ENCODE measurements at regions not wholly inside any gene's neighbourhood (a gene's known extent, or its start where the extent isn't known, plus 50 kb on each side); places are given as distances from the start of the nearest gene placed in this dataset.
A peak's percentile ranks its signal among the peaks of the same experiment; 100 is the strongest.
"Not testable (repeated sequence)": the region's sequence is repeated elsewhere in the genome, so short reads cannot be mapped to it uniquely, and the experiment has no call there.

GRCh38 chr18:44325903-44326635, 354.6 kb upstream of the SETBP1 start:
- DNase-seq (ENCODE audit: low spot score) = peak; percentile 5

GRCh38 chr18:44331656-44332570, 348.8 kb upstream of the SETBP1 start:
- DNase-seq (ENCODE audit: low spot score) = no peak

GRCh38 chr18:44341759-44342158, 338.9 kb upstream of the SETBP1 start:
- no peak for DNase-seq (ENCODE audit: low spot score)

DNA sequence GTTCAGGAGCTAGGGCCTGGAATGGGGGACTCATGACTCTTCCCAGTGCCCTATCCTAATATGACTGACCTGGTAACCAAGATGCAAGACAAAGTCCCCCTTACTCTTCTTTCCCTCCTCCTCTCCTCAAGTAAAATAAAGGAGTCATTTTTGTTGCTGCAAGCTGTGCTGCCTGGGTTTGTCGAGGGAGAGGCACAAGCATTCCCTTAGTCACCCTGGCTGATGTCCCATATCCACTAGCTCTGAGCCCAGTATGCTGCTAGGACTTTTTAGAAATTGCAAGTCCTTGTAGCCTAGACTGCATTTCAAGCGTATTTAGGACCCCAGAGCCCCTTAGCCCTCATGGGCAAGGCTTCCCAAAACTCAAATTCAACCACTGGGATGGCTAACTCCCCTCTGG, 338.5 kb upstream of the SETBP1 start:
- DNase-seq (ENCODE audit: low spot score) = no peak

GRCh38 chr18:44342946-44343345, 337.7 kb upstream of the SETBP1 start:
- no peak for DNase-seq (ENCODE audit: low spot score)

- no peak for DNase-seq (ENCODE audit: low spot score)
Observed at GRCh38 chr18:44343570-44343969, 337.1 kb upstream of the SETBP1 start.

- no peak for DNase-seq (ENCODE audit: low spot score)
Observed at GRCh38 chr18:44356566-44357157, 324.0 kb upstream of the SETBP1 start.

- no peak for DNase-seq (ENCODE audit: low spot score)
Observed at GRCh38 chr18:44358402-44358801, 322.3 kb upstream of the SETBP1 start.

DNA sequence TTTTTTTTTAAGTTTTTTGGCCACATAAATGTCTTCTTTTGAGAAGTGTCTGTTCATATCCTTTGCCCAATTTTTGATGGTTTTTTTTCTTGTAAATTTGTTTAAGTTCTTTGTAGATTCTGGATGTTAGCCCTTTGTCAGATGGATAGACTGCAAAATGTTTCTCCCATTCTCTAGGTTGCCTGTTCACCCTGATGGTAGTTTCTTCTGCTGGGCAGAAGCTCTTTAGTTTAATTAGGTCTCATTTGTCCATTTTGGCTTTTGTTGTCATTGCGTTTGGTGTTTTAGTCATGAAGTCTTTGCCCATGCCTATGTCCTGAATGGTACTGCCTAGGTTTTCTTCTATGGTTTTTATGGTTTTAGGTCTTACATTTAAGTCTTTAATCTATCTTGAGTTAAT, 320.9 kb upstream of the SETBP1 start:
- DNase-seq (ENCODE audit: low spot score) = not testable (repeated sequence)

GRCh38 chr18:44362213-44362612, 318.5 kb upstream of the SETBP1 start:
- not testable (repeated sequence) for DNase-seq (ENCODE audit: low spot score)

DNA sequence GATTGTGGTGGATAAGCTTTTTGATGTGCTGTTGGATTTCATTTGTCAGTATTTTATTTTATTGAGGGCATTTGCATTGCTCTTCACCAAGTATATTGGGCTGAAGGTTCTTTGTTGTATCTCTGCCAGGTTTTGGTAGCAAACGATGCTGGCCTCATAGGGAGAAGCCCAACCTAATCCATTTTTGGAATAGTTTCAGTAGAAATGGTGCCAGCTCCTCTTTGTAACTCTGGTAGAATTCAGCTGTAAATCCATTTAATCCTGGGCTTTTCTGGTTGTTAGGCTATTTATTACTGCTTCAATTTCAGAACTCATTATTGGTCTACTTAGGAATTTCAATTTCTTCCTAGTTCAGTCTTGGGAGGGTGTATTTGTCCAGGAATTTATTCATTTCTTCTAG, 309.8 kb upstream of the SETBP1 start:
- no peak for DNase-seq (ENCODE audit: low spot score)

- DNase-seq (ENCODE audit: low spot score) = no peak
Observed at GRCh38 chr18:44374966-44375365, 305.7 kb upstream of the SETBP1 start.

- no peak for DNase-seq (ENCODE audit: low spot score)
Observed at GRCh38 chr18:44386401-44386800, 294.3 kb upstream of the SETBP1 start.

DNA sequence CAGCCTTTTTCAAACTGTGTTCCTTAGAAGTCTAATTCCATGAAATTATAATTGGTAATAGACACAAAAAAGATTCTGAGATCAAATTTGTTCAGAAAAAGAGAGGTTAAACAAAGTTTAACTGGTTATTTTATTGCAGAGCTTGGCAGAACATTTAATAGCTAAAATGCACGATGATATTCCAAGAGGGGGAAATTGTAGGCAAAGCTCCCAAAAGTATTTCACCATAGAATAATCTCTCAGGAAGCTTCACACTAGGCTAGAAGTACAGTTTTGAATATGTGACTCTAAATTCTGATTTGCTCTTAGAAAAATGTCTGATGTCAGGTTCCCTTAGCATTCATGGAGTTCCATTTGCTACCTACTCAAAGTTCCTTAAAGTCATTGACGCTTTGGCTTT, 292.4 kb upstream of the SETBP1 start:
- DNase-seq (ENCODE audit: low spot score) = no peak

DNA sequence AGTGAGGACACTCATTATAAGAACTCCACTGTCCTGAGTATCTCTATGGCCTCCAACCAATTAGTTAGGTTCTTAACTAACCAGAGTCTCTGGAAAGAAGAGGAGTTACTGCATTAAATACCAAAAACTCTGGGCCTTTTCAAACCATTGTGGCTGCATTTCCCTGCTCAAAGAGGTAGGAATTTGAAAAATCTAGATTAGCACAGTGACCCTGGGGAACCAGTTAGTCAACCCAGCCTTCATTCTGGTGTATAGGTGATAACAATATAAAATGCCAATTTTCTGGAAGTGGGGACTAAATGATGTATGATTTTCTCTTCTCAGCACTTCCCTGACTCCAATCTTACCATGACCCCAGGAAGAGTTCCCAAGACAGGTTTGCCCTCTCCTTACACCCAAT, 287.8 kb upstream of the SETBP1 start:
- DNase-seq (ENCODE audit: low spot score) = no peak

DNA sequence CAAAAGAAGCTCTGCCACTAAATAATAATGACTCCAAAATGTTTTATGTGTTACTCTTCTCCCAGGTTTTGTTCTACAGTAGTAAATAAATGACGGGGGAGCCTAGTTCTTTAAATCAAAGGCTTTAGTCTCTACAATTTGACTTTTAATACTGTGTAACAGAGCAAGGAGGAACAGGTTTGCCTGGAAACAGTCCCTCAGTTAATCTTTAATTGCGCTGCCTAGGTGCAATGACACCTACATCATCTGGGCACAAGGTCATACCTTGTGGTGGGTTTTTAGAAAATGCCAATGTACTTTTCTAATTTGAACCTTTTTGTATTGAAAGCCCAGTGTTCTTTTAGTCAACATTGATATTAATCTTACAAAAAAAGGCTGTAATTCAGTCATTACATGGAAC, 287.3 kb upstream of the SETBP1 start:
- DNase-seq (ENCODE audit: low spot score) = no peak

DNA sequence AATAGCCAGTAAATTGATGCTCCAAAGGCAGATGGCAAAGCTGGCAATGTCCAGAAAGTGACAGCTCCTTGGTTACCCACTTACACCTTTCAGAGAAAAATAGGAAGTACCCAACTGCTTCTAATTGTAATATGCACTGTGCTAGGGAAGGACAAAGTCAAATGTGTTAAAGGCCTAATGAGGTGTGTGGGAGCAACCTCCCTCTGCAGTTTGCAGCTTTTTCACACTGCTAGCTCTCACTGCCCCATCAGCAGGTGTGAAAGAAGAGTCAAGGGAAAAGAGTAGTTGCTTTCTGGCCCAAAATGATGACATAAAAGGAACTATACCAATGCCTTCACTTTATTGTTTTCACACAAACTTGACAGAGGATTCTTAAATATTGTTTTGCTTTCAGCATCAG, 284.1 kb upstream of the SETBP1 start:
- DNase-seq (ENCODE audit: low spot score) = no peak

GRCh38 chr18:44409071-44409470, 271.6 kb upstream of the SETBP1 start:
- DNase-seq (ENCODE audit: low spot score) = no peak

GRCh38 chr18:44409515-44409914, 271.2 kb upstream of the SETBP1 start:
- DNase-seq (ENCODE audit: low spot score) = no peak

- no peak for DNase-seq (ENCODE audit: low spot score)
Observed at GRCh38 chr18:44410740-44411139, 269.9 kb upstream of the SETBP1 start.

GRCh38 chr18:44411262-44411905, 269.3 kb upstream of the SETBP1 start:
- no peak for DNase-seq (ENCODE audit: low spot score)

GRCh38 chr18:44411976-44412375, 268.7 kb upstream of the SETBP1 start:
- no peak for DNase-seq (ENCODE audit: low spot score)

All from AG08396 (cell line).